ENCODE measurements at regions not wholly inside any gene's neighbourhood (a gene's known extent, or its start where the extent isn't known, plus 50 kb on each side); places are given as distances from the start of the nearest gene placed in this dataset.

GRCh38 chr3:146970236-146970635 is 365.1 kb upstream of the PLSCR5 start:
- Histone ChIP-seq H3K4me1 (ENCODE audit: control insufficient read depth, low read depth, low read length) (no peaks in the 10 kb centered on the region), H2BK15ac (replicated peaks; ENCODE audit: low read depth) (no peak overlapping the region), H3K18ac (ENCODE audit: low read length) (no peak overlapping the region), H3K23ac (ENCODE audit: low read length) (no peak overlapping the region), H3K4ac (ENCODE audit: low read depth, low read length) (no peak overlapping the region), H4K5ac (ENCODE audit: low read length) (no peak overlapping the region), H2AK5ac (ENCODE audit: low read length) (no peak overlapping the region), H3K56ac (ENCODE audit: low read length) (no peak overlapping the region), H3K4me2 (ENCODE audit: low read length) (no peak overlapping the region), H3K27ac (ENCODE audit: low read depth, low read length) (no peak overlapping the region), H2BK120ac (ENCODE audit: low read depth, low read length) (no peak overlapping the region), H4K8ac (ENCODE audit: low read depth, low read length) (no peak overlapping the region), H3K9ac (ENCODE audit: low read length) (no peak overlapping the region), H2BK5ac (ENCODE audit: low read length) (no peak overlapping the region), H3K36me3 (ENCODE audit: control insufficient read depth, insufficient read depth, low read length) (no peaks in the 10 kb centered on the region), H3K27me3 (ENCODE audit: insufficient read depth, low read length, poor library complexity) (no peaks in the 10 kb centered on the region), H3K79me1 (ENCODE audit: low read length) (no peaks in the 10 kb centered on the region), H3K79me2 (ENCODE audit: control insufficient read depth, insufficient read depth, low read length) (no peaks in the 10 kb centered on the region), H3K4me3 (ENCODE audit: low read length) (no peak overlapping the region)
- WGBS (ENCODE audit: extremely low coverage, insufficient coverage, low lambda C conversion rate): no CpG with 5 or more reads among the region's 2 CpGs
- no peak for DNase-seq

GRCh38 chr3:146969356-146969755 is 364.2 kb upstream of the PLSCR5 start:
- Histone ChIP-seq H3K36me3 (ENCODE audit: control insufficient read depth, insufficient read depth, low read length) (no peaks in the 10 kb centered on the region), H2BK120ac (ENCODE audit: low read depth, low read length) (no peak overlapping the region), H3K4me2 (ENCODE audit: low read length) (no peak overlapping the region), H2BK15ac (replicated peaks; ENCODE audit: low read depth) (no peak overlapping the region), H3K56ac (ENCODE audit: low read length) (no peak overlapping the region), H3K4me1 (ENCODE audit: control insufficient read depth, low read depth, low read length) (no peaks in the 10 kb centered on the region), H2BK5ac (ENCODE audit: low read length) (no peak overlapping the region), H3K9ac (ENCODE audit: low read length) (no peak overlapping the region), H3K27me3 (ENCODE audit: insufficient read depth, low read length, poor library complexity) (no peaks in the 10 kb centered on the region), H3K23ac (ENCODE audit: low read length) (no peak overlapping the region), H3K4ac (ENCODE audit: low read depth, low read length) (no peak overlapping the region), H4K5ac (ENCODE audit: low read length) (no peak overlapping the region), H3K4me3 (ENCODE audit: low read length) (no peak overlapping the region), H3K79me1 (ENCODE audit: low read length) (no peaks in the 10 kb centered on the region), H3K79me2 (ENCODE audit: control insufficient read depth, insufficient read depth, low read length) (no peaks in the 10 kb centered on the region), H2AK5ac (ENCODE audit: low read length) (no peak overlapping the region), H3K18ac (ENCODE audit: low read length) (no peak overlapping the region), H3K27ac (ENCODE audit: low read depth, low read length) (no peak overlapping the region), H4K8ac (ENCODE audit: low read depth, low read length) (no peak overlapping the region)
- DNase-seq: no peak

- Histone ChIP-seq H4K5ac (ENCODE audit: low read length) (no peak overlapping the region), H3K36me3 (ENCODE audit: control insufficient read depth, insufficient read depth, low read length) (no peaks in the 10 kb centered on the region), H3K27me3 (ENCODE audit: insufficient read depth, low read length, poor library complexity) (no peaks in the 10 kb centered on the region), H3K4me1 (ENCODE audit: control insufficient read depth, low read depth, low read length) (no peaks in the 10 kb centered on the region), H3K9ac (ENCODE audit: low read length) (no peak overlapping the region), H3K56ac (ENCODE audit: low read length) (no peak overlapping the region), H2BK120ac (ENCODE audit: low read depth, low read length) (no peak overlapping the region), H4K8ac (ENCODE audit: low read depth, low read length) (no peak overlapping the region), H2AK5ac (ENCODE audit: low read length) (no peak overlapping the region), H3K4me2 (ENCODE audit: low read length) (no peak overlapping the region), H3K79me1 (ENCODE audit: low read length) (no peaks in the 10 kb centered on the region), H3K18ac (ENCODE audit: low read length) (no peak overlapping the region), H3K4me3 (ENCODE audit: low read length) (no peak overlapping the region), H2BK15ac (replicated peaks; ENCODE audit: low read depth) (no peak overlapping the region), H3K23ac (ENCODE audit: low read length) (no peak overlapping the region), H3K4ac (ENCODE audit: low read depth, low read length) (no peak overlapping the region), H3K27ac (ENCODE audit: low read depth, low read length) (no peak overlapping the region), H3K79me2 (ENCODE audit: control insufficient read depth, insufficient read depth, low read length) (no peaks in the 10 kb centered on the region), H2BK5ac (ENCODE audit: low read length) (no peak overlapping the region)
- no CpG with 5 or more reads among the region's 1 CpG for whole genome bisulfite sequencing (ENCODE audit: extremely low coverage, insufficient coverage, low lambda C conversion rate)
- DNase-seq: peak; percentile 70
Measured at GRCh38 chr3:146968204-146968651, 363.1 kb upstream of the PLSCR5 start.

GRCh38 chr3:146967783-146968182 is 362.6 kb upstream of the PLSCR5 start:
- Histone ChIP-seq H3K18ac (ENCODE audit: low read length) (no peak overlapping the region), H2AK5ac (ENCODE audit: low read length) (no peak overlapping the region), H4K5ac (ENCODE audit: low read length) (no peak overlapping the region), H4K8ac (ENCODE audit: low read depth, low read length) (no peak overlapping the region), H2BK120ac (ENCODE audit: low read depth, low read length) (no peak overlapping the region), H3K27me3 (ENCODE audit: insufficient read depth, low read length, poor library complexity) (no peaks in the 10 kb centered on the region), H3K79me2 (ENCODE audit: control insufficient read depth, insufficient read depth, low read length) (no peaks in the 10 kb centered on the region), H3K4me2 (ENCODE audit: low read length) (no peak overlapping the region), H3K56ac (ENCODE audit: low read length) (no peak overlapping the region), H3K79me1 (ENCODE audit: low read length) (no peaks in the 10 kb centered on the region), H3K4me3 (ENCODE audit: low read length) (no peak overlapping the region), H3K9ac (ENCODE audit: low read length) (no peak overlapping the region), H2BK5ac (ENCODE audit: low read length) (no peak overlapping the region), H3K27ac (ENCODE audit: low read depth, low read length) (no peak overlapping the region), H2BK15ac (replicated peaks; ENCODE audit: low read depth) (no peak overlapping the region), H3K23ac (ENCODE audit: low read length) (no peak overlapping the region), H3K4ac (ENCODE audit: low read depth, low read length) (no peak overlapping the region), H3K4me1 (ENCODE audit: control insufficient read depth, low read depth, low read length) (no peaks in the 10 kb centered on the region), H3K36me3 (ENCODE audit: control insufficient read depth, insufficient read depth, low read length) (no peaks in the 10 kb centered on the region)
- no peak for DNase-seq

GRCh38 chr3:146966124-146966523 is 361.0 kb upstream of the PLSCR5 start:
- H3K4ac ChIP-seq (ENCODE audit: low read depth, low read length): no peak overlapping the region

GRCh38 chr3:146953511-146953981 is 348.4 kb upstream of the PLSCR5 start:
- DNase-seq: peak; percentile 16
- Histone ChIP-seq H3K23ac (ENCODE audit: low read length) (no peak overlapping the region), H3K36me3 (ENCODE audit: control insufficient read depth, insufficient read depth, low read length) (no peaks in the 10 kb centered on the region), H3K18ac (ENCODE audit: low read length) (no peak overlapping the region), H3K4ac (ENCODE audit: low read depth, low read length) (no peak overlapping the region), H2AK5ac (ENCODE audit: low read length) (no peak overlapping the region), H3K56ac (ENCODE audit: low read length) (no peak overlapping the region), H3K4me1 (ENCODE audit: control insufficient read depth, low read depth, low read length) (no peaks in the 10 kb centered on the region), H4K8ac (ENCODE audit: low read depth, low read length) (no peak overlapping the region), H2BK5ac (ENCODE audit: low read length) (no peak overlapping the region), H3K9ac (ENCODE audit: low read length) (no peak overlapping the region), H3K4me2 (ENCODE audit: low read length) (no peak overlapping the region), H2BK15ac (replicated peaks; ENCODE audit: low read depth) (no peak overlapping the region), H3K27me3 (ENCODE audit: insufficient read depth, low read length, poor library complexity) (no peaks in the 10 kb centered on the region), H2BK120ac (ENCODE audit: low read depth, low read length) (no peak overlapping the region), H4K5ac (ENCODE audit: low read length) (no peak overlapping the region), H3K27ac (ENCODE audit: low read depth, low read length) (no peak overlapping the region), H3K79me1 (ENCODE audit: low read length) (no peaks in the 10 kb centered on the region), H3K4me3 (ENCODE audit: low read length) (no peak overlapping the region), H3K79me2 (ENCODE audit: control insufficient read depth, insufficient read depth, low read length) (no peaks in the 10 kb centered on the region)
- WGBS (ENCODE audit: extremely low coverage, insufficient coverage, low lambda C conversion rate): no CpG with 5 or more reads among the region's 3 CpGs

More at GRCh38 chr3:146966124-146966523, 361.0 kb upstream of the PLSCR5 start:
- H3K27ac ChIP-seq (ENCODE audit: low read depth, low read length): no peak overlapping the region
- no peak overlapping the region for H2BK15ac ChIP-seq (replicated peaks; ENCODE audit: low read depth)
- no peak overlapping the region for H3K9ac ChIP-seq (ENCODE audit: low read length)
- H3K36me3 ChIP-seq (ENCODE audit: control insufficient read depth, insufficient read depth, low read length): no peaks in the 10 kb centered on the region
- H3K56ac ChIP-seq (ENCODE audit: low read length): no peak overlapping the region
- H3K4me2 ChIP-seq (ENCODE audit: low read length): no peak overlapping the region
- H2BK5ac ChIP-seq (ENCODE audit: low read length): no peak overlapping the region
- no peaks in the 10 kb centered on the region for H3K79me1 ChIP-seq (ENCODE audit: low read length)
- no peaks in the 10 kb centered on the region for H3K4me1 ChIP-seq (ENCODE audit: control insufficient read depth, low read depth, low read length)
- no peaks in the 10 kb centered on the region for H3K79me2 ChIP-seq (ENCODE audit: control insufficient read depth, insufficient read depth, low read length)
- WGBS (ENCODE audit: extremely low coverage, insufficient coverage, low lambda C conversion rate): no CpG with 5 or more reads among the region's 3 CpGs
- H3K27me3 ChIP-seq (ENCODE audit: insufficient read depth, low read length, poor library complexity): no peaks in the 10 kb centered on the region
- peak; percentile 28 for DNase-seq
- no peak overlapping the region for H3K4me3 ChIP-seq (ENCODE audit: low read length)
- H3K18ac ChIP-seq (ENCODE audit: low read length): no peak overlapping the region
- no peak overlapping the region for H3K23ac ChIP-seq (ENCODE audit: low read length)
- H2AK5ac ChIP-seq (ENCODE audit: low read length): no peak overlapping the region
- H4K5ac ChIP-seq (ENCODE audit: low read length): no peak overlapping the region
- no peak overlapping the region for H4K8ac ChIP-seq (ENCODE audit: low read depth, low read length)
- no peak overlapping the region for H2BK120ac ChIP-seq (ENCODE audit: low read depth, low read length)

Measured in mesendoderm (in vitro differentiated cells).